Cerebellar nuclear complex (tissue), 1 donor: ENCODE measurements at regions not wholly inside any gene's neighbourhood (a gene's known extent, or its start where the extent isn't known, plus 50 kb on each side); places are given as distances from the start of the nearest gene placed in this dataset.

ENCODE experiments used
- DNase-seq, 2 experiments: peaks; one replicate each; lab custom pipeline; 2025; lab: John Stamatoyannopoulos, UW

DNA sequence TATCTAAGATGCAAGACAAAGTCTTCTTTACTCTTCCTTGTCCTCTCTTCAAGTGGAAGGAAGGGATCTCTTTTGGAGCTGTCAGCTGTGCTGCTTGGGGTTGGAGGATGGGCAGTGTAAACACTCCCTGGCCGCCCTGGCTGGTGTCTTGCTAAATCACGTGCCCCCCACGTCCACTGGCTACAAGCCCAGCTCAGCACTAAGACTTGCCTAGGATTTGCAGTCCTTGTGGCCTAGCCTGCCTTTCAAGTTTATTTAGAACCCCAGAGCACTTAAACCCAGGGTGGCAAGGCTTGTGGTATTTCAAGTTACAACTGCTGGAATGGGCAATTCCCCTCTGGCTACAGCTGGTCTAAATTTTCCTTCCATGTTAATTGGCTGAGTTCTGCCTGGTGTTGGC is 272.4 kb upstream of the MYO3A start:
- no peak for DNase-seq

DNA sequence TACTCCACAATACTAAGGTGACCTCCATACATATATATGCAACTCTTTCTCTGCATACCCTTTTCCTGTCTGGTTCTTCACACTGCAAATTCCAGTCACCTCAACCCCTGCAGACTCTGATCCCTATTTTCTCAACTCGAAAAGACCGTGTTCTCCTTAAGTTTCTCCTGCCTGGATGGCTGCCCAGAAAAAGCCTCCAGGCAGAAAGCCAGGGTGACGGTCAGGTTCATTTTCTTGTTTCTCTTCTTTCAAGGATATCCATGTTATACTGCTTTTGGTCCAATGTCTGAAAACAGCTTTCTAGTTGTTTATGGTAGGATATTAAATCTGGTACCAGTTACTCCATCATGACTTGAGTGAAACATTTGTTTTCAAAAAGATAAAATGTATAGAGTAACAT is 267.8 kb upstream of the MYO3A start:
- no peak for DNase-seq

DNA sequence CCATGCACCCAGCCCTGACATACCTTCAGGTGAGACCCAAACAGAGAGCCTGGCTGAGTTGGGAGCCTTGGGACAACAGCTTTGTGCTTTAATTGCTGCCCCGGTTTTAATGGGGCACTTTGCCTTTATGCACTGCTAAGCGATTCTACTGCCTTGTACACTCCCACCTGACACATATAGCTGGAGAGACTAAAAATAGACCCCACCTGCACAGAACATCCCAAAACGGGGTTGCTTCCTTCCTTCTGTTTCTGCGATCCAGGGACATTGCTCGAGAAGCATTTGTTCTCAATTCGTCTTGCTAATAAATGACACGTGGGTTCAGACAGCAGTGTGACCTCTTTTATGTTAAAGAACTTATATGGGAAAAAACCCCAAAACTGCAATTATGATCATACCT is 258.8 kb upstream of the MYO3A start:
- no peak for DNase-seq

DNA sequence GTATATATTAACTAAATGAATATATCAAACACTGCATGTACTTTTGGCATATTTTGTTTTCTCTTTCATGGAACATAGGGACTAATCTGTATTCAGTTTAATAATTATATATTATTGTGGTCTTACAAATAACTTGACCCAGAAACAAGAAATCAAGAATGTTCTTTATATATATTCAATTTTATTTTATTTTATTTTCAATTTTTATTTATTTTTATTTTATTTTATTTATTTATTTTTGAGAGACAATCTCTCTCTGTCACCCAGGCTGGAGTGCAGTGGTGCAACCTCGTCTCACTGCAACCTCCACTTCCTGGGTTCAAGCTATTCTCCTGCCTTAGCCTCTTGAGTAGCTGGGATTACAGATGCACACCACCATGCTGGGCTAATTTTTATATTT is 258.4 kb upstream of the MYO3A start:
- DNase-seq, result no peak

DNA sequence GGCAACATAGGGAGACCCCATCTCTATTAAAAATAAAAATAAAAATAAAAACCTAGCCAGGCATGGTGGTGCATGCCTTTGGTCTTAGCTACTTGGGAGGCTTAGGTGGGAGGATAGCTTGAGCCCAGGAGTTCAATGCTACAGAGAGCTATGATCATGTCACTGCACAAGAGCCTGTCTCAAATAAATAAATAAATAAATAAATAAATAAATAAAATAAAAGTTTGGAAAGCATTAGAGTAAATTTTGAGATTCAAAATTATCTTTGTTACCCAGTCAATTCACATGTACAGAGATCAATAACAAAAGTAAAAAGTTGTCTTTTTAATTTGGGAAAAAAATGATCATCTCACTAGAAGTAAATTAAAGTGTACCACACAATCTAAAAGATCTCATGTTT is 255.8 kb upstream of the MYO3A start:
- DNase-seq, result no peak

DNA sequence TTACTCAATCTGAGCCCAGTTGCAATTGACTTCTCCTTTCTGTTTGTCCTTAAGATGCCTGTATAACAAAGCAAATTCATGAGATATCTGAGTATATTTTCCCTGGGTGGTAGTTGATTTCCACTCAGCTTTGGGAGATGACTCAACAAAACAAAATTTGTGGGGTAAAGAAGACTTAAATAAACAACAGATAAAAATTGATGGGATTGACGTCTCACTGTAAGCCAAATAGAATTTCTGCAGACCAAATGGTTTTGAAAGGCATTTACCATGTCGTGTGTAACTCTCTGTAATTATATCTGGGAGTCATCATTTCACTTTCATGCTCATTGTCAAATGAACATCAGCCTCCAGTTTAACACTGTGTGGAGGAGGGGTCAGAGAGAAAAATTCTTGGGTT is 255.4 kb upstream of the MYO3A start:
- DNase-seq, result no peak

DNA sequence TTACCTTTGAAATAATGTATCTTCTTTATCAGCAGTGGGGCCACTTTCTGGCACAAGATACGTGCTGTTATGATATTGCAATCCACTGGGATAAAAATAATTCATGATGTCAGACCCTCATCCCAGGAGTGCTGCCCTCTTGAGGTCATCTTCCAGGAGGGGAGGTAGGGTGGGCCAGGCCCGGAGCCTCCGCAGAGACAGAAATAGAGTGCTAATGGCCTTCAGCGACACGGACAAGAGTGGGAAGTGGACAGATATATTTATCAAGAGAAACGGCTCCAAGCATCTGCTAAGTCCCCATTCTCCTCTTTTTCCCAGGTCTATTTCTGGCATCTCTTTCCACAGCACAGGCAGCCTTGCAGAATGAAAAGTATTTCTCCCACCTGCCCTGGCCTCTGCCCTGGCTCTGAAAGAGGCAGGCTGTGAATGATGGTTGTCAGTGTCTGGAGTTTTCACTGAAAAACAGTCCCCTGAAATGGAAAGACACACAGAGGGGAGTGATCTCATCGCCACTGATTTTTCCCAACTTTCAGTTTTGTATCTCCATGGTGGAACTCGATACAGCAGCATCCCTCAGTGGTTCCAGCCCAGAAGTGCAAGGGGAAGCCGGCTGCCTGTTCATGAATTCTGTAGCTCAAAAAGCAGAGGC is 251.7 kb upstream of the MYO3A start:
- DNase-seq, result peak; percentile 8 to 74

DNA sequence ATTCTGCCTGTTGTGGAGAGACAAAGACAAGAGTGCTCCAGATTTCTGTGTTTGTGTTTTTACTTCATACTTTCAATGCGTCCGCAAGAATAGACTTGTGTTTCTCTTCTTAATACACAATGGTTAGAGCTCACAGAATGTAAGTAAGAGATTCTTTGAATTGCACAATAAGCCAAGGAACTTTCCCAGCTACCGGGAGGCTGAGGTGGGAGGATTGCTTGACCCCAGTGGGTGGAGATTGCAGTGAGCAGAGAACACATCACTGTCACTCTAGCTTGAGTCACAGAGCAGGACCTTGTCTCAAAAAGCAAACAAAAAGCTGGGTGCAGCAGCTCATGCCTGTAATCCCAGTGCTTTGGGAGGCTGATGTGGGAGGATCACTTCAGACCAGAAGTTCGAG is 250.7 kb upstream of the MYO3A start:
- no peak for DNase-seq

DNA sequence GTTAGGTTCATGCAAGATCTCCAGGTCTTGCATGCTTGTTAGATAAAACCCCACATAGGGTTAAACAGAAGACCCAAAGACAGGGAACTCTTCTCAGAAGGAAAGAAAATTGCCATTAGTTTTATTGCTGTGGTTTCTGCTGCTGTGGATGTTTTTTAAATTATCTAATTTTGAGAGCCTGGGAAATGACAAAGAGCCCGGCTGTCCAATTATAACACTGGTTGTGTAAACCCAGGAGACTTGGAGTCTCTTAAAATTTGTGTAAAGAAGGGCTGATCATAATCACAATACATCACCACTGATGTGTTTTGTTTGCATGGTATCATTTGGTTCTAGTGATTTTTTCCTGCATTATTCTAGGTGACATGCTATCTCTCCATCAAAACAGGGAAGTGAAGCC is 246.5 kb upstream of the MYO3A start:
- DNase-seq, result no peak

DNA sequence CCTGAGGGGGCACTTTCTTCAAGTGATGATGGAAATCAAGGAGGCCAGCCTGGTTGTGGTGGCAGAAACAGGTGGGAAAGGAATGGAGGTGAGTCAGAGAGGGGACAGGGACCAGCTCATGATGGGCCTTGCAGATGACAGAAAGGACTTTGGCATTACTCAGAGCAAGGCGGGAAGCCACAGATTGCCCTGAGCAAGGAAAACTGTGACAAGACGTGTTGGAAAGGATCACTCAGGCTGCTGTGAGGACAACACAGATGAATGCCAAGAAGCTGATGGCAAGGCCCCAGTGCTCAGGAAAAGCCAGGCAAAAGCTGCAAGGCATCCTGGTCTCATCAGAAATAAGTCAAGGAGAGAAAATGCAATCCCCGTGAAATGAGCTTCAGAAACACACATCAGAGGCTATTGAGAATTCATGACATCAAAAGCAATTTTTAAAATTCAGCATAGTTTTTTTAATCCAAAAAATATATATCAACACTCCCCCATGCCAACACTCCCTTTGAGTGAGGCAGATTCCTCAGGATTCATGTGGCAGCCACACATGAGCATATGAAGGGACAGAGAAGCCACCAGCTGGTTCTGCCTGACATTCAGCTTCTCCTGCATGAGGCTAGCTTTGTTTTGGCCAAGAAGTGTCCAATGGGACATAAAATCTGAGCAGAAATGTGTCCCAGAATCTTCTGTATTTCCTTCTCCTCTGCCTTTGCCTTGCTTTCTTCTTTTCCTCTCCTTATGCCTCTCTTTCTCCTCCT is 244.5 kb upstream of the MYO3A start:
- peak; percentile 60 to 69 for DNase-seq

DNA sequence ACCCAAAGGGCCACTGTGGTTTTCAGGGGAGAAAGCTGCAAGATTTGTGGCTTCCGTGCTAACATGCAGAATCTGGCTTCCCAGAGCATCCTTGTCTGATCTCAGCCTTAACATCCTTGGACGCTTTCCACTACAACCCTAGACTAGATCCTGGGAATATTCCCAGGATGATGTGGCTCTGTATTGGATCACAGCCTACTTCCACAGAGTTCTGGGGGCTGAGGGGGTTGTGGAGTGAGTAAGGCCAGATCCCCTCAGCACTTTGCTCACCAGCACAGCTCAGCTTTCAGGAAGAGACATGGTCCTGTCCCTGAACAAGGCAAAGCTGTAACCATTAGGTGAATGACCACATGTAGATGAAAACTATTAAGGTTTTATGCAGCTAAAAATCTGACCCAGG is 241.3 kb upstream of the MYO3A start:
- no peak for DNase-seq

DNA sequence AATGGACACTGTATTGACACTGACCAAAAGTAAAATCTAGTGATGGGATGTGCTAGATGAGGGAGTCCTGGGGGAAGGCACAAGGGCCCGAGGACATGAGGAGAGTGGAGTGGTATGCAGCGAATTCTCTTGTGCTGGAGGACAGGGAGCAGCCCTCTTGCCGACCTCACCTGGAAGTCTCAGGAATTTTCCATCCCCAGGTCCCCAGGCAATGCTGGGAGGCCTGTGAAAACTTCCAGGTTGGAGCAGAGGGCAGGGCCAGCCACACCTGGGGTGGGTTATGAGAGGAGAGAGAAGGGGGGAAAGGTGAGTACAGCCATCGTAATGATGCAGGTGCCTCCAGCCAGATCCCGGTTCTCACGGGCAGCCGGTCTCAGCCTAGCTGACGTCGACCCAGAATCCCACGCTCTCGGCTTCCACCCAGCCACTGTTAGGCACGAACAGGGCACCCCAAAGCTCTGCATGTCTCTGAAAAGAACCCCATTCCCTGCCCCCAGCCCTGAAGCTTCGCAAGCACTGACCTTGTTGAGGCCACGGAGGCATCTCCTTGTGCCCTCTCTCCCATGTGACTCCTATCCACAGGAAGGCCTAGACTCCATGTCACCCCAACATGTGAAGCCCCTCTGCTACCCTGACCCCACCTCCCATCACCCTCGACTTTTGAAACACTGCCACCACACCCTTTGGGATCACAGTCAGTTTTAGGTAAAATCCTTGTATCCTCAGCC is 239.7 kb upstream of the MYO3A start:
- no peak for DNase-seq

DNA sequence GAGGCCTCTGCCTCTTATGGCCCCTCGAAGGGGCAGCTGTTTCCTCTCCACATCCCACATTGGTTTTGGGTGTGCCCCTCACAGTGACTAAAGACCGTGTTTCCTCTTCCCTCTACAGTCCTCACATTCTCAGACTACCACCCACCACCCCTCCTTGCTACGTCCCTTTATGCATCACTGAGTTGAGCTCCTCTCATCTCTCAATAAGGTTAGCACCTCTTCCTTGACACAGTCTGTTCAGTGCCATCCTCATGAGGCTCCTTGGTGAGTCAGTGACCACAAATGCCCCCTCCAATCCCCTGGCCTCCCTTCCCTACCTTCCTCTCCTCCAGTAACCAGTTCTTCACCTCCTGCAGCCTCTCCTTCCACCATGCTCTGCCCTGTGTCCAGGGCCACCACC is 239.1 kb upstream of the MYO3A start:
- DNase-seq, result no peak

DNA sequence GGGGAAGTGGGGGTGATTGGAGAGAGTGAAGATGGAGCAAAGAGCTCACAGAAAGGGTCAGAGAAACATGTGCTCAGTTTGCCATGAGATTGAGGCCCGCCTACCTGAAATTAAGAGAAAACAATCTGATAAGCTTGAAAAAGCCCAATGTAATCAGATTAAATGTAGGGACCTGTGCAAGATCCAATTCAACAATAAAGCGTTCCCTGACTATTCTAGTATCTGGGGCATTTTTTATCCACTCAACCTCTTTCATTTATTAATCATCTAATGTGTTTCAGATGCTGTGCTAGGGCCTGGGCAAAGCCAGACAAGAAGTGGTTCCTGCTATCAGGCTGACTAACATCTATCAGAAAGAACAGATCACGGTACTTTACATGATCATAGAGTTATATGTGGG is 238.4 kb upstream of the MYO3A start:
- DNase-seq, result no peak

DNA sequence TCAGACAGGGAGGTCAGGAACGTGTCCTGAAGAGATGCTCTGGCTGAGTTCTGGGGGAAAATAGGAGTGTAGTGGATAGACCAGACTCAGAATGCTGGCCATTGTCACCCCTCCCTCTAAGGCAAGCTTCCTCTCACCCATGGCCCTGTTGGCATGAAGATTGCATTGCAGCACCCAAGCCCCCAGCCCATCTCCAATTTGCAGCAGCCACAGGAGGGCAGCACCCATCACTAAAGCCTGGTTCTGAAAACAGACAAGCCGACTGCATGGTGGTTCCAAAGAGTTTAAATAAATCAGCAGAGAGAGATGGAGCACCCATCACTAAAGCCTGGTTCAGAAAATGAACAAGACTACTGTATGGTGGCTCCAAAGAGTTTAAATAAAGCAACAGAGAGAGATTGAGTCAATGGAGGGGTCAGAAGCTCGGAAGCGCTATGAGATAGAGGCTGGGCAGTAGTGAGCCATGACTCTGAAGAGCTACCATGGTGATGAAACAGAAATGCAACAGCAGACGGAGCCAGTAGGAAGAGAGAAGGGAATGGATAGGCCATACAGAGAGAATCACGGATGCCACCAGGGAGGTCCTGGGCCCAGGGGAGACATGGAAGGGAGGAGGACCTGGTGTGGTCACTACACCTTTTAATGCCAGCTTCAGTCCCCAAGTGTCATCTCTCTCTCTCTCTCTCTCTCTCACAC is 237.9 kb upstream of the MYO3A start:
- DNase-seq, result no peak

DNA sequence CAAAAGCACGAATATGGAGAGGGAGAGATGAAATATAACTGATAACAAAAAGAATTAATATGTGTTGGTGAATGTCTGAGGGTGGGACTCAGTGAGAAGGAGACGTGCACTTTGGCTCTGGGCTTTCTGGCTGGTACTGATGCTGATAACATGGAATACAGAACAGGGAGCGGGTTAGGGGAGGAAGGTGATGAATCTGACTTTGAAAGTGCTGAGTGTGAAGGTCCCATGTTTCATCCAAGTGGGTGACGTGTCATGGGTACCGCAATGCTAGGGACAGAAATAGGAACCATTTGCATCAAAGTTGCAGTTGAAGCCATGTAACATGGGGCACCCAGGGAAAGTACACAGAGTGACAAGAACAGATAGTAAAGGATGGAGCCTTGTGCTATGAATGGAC is 236.6 kb upstream of the MYO3A start:
- DNase-seq, result no peak

DNA sequence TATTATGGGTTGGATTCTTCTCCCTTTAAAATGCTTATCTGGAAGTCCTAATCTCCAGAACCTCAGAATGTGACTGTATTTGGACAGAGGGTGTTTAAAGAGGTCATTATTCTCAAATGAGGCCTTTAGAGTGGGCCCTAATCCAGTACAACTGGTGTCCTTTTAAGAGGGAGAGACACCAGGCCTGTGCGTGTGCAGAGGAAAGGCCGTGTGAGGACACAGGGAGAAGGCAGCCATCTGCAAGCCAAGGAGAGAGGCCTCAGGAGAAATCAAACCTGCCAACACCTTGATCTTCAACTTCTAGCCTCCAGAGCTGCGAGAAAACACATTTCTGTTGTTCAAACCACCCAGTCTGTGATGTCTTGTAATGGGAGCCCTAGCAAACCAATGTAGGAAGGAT is 235.4 kb upstream of the MYO3A start:
- DNase-seq, result no peak

DNA sequence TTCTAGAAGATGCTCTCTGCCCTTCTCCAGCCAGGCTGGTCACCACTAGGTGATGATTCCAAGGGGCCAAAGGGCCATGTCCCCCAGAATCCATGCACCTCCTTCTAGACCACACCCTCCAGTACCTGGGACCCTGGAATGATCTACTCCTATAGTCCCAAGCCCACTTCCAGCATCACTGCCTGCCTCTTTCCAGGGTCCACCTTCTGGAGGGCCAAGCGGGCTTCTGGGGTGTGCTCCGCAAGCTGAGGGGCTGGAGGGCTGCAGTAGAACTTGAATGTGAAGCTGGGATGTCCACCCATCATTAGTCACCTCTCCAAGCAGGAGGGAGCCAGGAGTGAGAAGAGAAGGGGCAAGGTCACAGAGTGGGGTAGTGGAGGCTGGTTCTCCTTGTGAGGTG is 234.4 kb upstream of the MYO3A start:
- no peak for DNase-seq

DNA sequence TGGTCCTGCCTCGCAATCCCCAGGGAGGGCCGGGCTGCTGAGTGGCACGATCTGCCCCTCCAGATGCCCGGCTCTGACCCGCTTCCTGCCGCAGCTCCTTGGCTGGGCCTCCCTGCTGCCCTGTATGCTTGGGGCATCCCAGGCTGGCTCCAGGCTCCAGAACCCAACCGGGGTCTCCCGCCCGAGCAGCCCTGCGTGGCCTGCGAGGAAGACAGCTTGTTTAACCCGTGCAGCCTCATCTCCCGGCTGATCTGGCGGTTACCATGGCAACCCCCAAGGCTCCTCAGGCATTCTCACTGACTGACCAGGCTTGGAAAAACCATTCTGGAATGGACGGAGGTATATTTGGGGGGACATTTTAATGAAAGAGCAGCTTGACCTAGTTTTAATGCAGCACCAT is 232.4 kb upstream of the MYO3A start:
- peak; percentile 48 to 53 for DNase-seq

DNA sequence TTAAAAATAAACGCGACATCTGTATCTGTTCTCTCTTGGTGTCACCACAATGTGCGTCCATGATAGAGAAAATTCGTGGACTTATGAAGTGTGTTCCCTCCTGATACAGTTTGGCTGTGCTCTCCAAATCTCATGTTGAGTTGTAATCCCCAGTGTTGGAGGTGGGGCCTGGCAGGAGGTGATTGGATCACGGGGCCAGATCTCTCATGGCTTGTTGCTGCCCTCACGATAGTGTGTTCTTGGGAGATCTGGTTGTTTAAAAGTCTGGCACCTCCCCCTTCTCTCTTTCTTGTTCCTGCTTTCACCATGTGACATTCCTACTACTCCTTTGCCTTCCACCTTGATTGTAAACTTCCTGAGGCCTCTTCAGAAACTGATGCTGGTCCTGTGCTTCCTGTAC is 229.4 kb upstream of the MYO3A start:
- no peak for DNase-seq

DNA sequence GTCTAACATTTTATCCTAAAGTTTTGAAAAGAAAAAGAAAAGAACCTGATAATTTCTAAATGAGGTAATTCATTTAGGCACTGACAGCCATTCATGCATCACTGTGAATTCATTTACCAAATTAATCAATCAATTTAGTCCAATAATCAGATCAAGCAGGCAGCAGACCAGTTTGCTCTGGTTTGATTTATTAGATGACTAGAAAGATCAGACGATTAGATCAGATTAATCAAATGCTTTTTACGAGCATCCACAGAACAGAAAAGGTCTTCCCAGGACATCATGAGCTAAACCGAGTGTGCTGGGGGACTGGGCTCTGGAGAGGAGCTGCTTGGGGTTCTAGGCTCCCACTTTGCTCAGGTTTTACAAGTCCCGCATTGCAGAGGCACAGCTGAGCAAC is 226.5 kb upstream of the MYO3A start:
- DNase-seq, result no peak

DNA sequence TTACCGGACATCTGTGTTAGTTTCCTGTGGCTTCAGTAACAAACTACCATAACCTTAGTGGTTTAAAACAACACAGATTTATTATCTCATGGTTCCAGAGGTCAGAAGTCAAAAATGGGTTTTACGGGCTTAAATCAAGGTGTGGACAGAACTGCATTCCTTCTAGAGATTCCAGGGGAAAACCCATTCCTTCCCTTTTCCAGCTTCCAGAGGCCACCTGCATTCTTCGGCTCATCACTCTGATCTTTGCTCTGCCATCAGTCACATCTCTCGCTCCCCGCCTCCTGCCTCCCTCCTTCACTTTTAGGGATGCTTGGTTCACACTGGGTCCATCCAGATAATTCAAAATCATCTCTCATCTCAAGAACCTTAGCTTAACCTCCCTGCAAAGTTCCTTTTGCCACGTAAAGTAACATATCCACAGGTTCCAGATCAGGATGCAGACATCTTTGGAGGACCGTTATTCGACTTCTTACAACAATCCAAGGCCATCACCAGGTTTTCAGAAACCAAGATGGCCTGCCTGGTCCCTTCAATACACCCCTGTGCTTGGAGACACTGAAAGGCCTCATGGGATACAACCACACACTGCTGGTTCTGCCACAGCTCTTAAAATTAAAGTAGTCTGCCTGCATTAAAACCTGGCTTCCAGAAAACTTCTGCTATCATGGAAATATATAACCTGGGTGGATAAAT is 225.9 kb upstream of the MYO3A start:
- no peak for DNase-seq
